ENCODE measurements at regions not wholly inside any gene's neighbourhood (a gene's known extent, or its start where the extent isn't known, plus 50 kb on each side); places are given as distances from the start of the nearest gene placed in this dataset.

DNA sequence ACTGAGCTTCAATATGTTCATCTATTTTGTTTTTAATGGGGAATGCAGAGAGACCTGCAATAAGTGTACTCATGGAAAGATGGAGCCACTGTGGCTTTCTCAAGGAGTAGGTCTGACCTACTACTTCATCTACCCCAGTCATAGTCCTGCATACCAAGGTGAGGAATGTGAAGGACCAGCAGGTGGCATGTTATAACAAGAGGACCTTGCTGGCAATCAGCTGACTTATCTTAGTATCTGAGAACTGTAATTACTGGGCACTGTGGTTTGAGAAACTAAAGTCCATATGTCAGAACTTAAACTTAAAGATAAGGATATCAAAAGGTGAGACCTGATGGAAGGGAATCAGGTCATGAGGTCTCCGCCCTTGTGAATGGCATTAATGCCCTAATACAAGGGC, 1104.2 kb downstream of the BCL11A start:
- no peaks in the 10 kb centered on the region for H3F3A ChIP-seq (ENCODE audit: insufficient read depth, low read length)
- no peak overlapping the region for H3K4me2 ChIP-seq (ENCODE audit: low read depth, low read length)
- H3K9me3 ChIP-seq (replicated peaks; ENCODE audit: insufficient read depth, low read length), result no peaks in the 10 kb centered on the region
- no peaks in the 10 kb centered on the region for H3K9me2 ChIP-seq (replicated peaks; ENCODE audit: insufficient read depth, low read length)
- H3K27ac ChIP-seq (ENCODE audit: low read length), result no peak overlapping the region
- H3K36me3 ChIP-seq (replicated peaks; ENCODE audit: insufficient read depth, low read length), result no peaks in the 10 kb centered on the region
- no peak overlapping the region for H2AFZ ChIP-seq (ENCODE audit: low read length)
- DNase-seq, result peak; percentile 31
- no peaks in the 10 kb centered on the region for H3K4me1 ChIP-seq (ENCODE audit: low read length)
- H3K79me2 ChIP-seq (ENCODE audit: low read length), result no peaks in the 10 kb centered on the region
- no peaks in the 10 kb centered on the region for H3K27me3 ChIP-seq (replicated peaks; ENCODE audit: insufficient read depth, low read length)
- H3K9ac ChIP-seq (ENCODE audit: low read length), result no peak overlapping the region
- H3K4me3 ChIP-seq (ENCODE audit: low read length), result no peak overlapping the region
- no peaks in the 10 kb centered on the region for H4K20me1 ChIP-seq (ENCODE audit: insufficient read depth, low read length)
- TF ChIP-seq, protein P1, sequence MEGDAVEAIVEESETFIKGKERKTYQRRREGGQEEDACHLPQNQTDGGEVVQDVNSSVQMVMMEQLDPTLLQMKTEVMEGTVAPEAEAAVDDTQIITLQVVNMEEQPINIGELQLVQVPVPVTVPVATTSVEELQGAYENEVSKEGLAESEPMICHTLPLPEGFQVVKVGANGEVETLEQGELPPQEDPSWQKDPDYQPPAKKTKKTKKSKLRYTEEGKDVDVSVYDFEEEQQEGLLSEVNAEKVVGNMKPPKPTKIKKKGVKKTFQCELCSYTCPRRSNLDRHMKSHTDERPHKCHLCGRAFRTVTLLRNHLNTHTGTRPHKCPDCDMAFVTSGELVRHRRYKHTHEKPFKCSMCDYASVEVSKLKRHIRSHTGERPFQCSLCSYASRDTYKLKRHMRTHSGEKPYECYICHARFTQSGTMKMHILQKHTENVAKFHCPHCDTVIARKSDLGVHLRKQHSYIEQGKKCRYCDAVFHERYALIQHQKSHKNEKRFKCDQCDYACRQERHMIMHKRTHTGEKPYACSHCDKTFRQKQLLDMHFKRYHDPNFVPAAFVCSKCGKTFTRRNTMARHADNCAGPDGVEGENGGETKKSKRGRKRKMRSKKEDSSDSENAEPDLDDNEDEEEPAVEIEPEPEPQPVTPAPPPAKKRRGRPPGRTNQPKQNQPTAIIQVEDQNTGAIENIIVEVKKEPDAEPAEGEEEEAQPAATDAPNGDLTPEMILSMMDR (IDR thresholded peaks at IDR 0.05; ENCODE audit: low read length), result peak; percentile 31
- TF ChIP-seq EZH2phosphoT487 (IDR thresholded peaks at IDR 0.05; ENCODE audit: low read length), result no peak

DNA sequence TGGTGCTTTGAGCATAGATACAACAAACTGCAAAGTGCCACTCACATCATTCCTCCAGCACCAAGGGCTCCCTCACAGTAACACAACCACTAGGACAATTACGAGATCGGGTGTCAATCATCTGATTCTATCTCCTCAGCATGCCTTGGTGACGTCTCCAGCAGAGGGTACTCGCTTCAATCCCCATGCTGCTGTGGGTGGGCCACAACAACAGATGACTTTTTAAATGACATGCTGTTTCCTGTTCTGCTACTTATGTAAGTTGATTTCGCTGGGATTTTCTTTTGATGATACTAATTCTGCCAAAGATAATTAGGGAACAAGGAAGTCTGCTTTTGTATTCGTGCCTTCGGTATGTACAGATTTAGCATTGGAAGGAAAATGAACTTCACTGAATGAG, 1113.0 kb downstream of the BCL11A start:
- DNase-seq, result no peak
- H3K4me1 ChIP-seq (ENCODE audit: low read length), result no peaks in the 10 kb centered on the region
- H3F3A ChIP-seq (ENCODE audit: insufficient read depth, low read length), result no peaks in the 10 kb centered on the region
- H3K9ac ChIP-seq (ENCODE audit: low read length), result no peak overlapping the region
- no peaks in the 10 kb centered on the region for H3K27me3 ChIP-seq (replicated peaks; ENCODE audit: insufficient read depth, low read length)
- H3K27ac ChIP-seq (ENCODE audit: low read length), result no peak overlapping the region
- no peak overlapping the region for H2AFZ ChIP-seq (ENCODE audit: low read length)
- H3K79me2 ChIP-seq (ENCODE audit: low read length), result no peaks in the 10 kb centered on the region
- TF ChIP-seq EZH2 (optimal IDR thresholded peaks at IDR 0.05; ENCODE audit: low read depth, low read length) (no peak), EZH2phosphoT487 (IDR thresholded peaks at IDR 0.05; ENCODE audit: low read length) (no peak)
- TF ChIP-seq, protein P1 (IDR thresholded peaks at IDR 0.05; ENCODE audit: low read length), result no peak
- no peaks in the 10 kb centered on the region for H4K20me1 ChIP-seq (ENCODE audit: insufficient read depth, low read length)
- no peak overlapping the region for H3K4me3 ChIP-seq (ENCODE audit: low read length)
- H3K4me2 ChIP-seq (ENCODE audit: low read depth, low read length), result no peak overlapping the region
- H3K36me3 ChIP-seq (replicated peaks; ENCODE audit: insufficient read depth, low read length), result no peaks in the 10 kb centered on the region
- H3K9me3 ChIP-seq (replicated peaks; ENCODE audit: insufficient read depth, low read length), result no peaks in the 10 kb centered on the region
- H3K9me2 ChIP-seq (replicated peaks; ENCODE audit: insufficient read depth, low read length), result no peaks in the 10 kb centered on the region

DNA sequence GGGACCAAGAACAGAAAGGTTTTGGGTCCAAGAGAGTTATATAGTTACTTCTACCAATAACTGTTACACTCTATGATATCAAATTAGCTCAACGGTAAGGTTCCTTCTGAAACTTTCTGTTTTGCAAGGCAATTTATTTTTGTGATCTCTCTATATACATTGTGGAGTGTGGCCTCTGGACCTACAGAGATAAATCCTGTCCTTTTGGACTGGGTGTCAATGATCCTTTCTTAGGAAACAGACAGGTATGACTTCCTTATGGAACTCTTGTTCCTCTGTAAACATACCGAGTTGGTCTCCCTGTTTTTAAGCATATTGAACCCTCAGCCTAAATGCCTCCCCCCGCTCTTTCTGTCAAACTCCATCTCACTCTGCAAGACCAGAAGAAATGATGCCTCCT, 1117.8 kb downstream of the BCL11A start:
- Histone ChIP-seq H3K4me2 (ENCODE audit: low read depth, low read length) (no peak overlapping the region), H3K27me3 (replicated peaks; ENCODE audit: insufficient read depth, low read length) (no peaks in the 10 kb centered on the region), H3K36me3 (replicated peaks; ENCODE audit: insufficient read depth, low read length) (no peaks in the 10 kb centered on the region), H3K79me2 (ENCODE audit: low read length) (no peaks in the 10 kb centered on the region), H3K4me3 (ENCODE audit: low read length) (no peak overlapping the region), H3K9ac (ENCODE audit: low read length) (no peak overlapping the region), H3K4me1 (ENCODE audit: low read length) (no peaks in the 10 kb centered on the region), H3K9me2 (replicated peaks; ENCODE audit: insufficient read depth, low read length) (no peaks in the 10 kb centered on the region), H3K9me3 (replicated peaks; ENCODE audit: insufficient read depth, low read length) (no peaks in the 10 kb centered on the region), H2AFZ (ENCODE audit: low read length) (no peak overlapping the region), H3F3A (ENCODE audit: insufficient read depth, low read length) (no peaks in the 10 kb centered on the region), H4K20me1 (ENCODE audit: insufficient read depth, low read length) (no peaks in the 10 kb centered on the region), H3K27ac (ENCODE audit: low read length) (no peak overlapping the region)
- no peak for DNase-seq
- TF ChIP-seq EZH2 (optimal IDR thresholded peaks at IDR 0.05; ENCODE audit: low read depth, low read length) (no peak), EZH2phosphoT487 (IDR thresholded peaks at IDR 0.05; ENCODE audit: low read length) (no peak)
- TF ChIP-seq, protein P1 (IDR thresholded peaks at IDR 0.05; ENCODE audit: low read length), result no peak

Measured in MM.1S (cell line).